ENCODE measurements at regions not wholly inside any gene's neighbourhood (a gene's known extent, or its start where the extent isn't known, plus 50 kb on each side); places are given as distances from the start of the nearest gene placed in this dataset.
"Not testable (repeated sequence)": the region's sequence is repeated elsewhere in the genome, so short reads cannot be mapped to it uniquely, and the experiment has no call there.

DNA sequence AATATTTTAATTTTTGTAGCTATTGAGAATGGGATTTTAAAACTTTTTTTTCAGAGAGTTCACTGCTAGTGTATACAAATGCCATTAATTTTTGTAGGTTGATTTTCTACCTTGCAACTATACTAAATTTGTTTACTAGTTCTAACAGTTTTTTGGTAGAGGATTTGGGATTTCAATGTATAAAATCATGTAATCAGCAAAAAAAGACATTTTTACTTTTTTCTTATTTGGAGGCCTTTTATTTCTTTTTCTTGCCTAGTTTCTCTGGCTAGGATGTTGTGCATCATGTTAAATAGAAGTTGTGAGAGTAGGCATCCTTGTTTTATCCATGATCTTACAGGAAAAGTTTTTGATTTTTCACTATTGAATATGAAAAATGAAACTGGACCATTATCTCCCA lies 602.9 kb upstream of the KIF2B start:
- Mint-ChIP-seq H3K27ac (ENCODE audit: unreplicated experiment) (no peak overlapping the region), H3K4me1 (ENCODE audit: low read depth, unreplicated experiment) (no peaks in the 10 kb centered on the region)
- FAIRE-seq = no peak

GRCh38 chr17:53218723-53219122 lies 604.0 kb upstream of the KIF2B start:
- Histone ChIP-seq H3K4me2 (ENCODE audit: low read length) (no peak overlapping the region), H3K79me2 (ENCODE audit: insufficient read depth, low read length) (no peaks in the 10 kb centered on the region), H3K4me1 (ENCODE audit: insufficient read depth, low read length) (no peaks in the 10 kb centered on the region), H2AFZ (ENCODE audit: low read depth, low read length) (no peak overlapping the region), H3K36me3 (ENCODE audit: insufficient read depth, low read length) (no peaks in the 10 kb centered on the region), H3K9ac (ENCODE audit: low read length) (no peak overlapping the region), H3K9me3 (ENCODE audit: insufficient read depth, low read depth, low read length) (peaks cover 2% of the 10 kb centered on the region), H3K4me3 (ENCODE audit: insufficient read depth, low read depth, low read length) (no peak overlapping the region), H4K20me1 (ENCODE audit: insufficient read depth, low read length) (no peaks in the 10 kb centered on the region), H3K27me3 (ENCODE audit: insufficient read depth, low read length) (no peaks in the 10 kb centered on the region), H3K27ac (ENCODE audit: low read depth, low read length) (no peak overlapping the region)
- TF ChIP-seq EZH2 (IDR thresholded peaks at IDR 0.05; ENCODE audit: insufficient read depth, low read length) = no peak
- no peak for FAIRE-seq
- H3K4me3 Mint-ChIP-seq (ENCODE audit: unreplicated experiment) = no peak overlapping the region
- no peaks in the 10 kb centered on the region for H3K4me1 Mint-ChIP-seq (ENCODE audit: low read depth, unreplicated experiment)
- no peaks in the 10 kb centered on the region for H3K27me3 Mint-ChIP-seq (ENCODE audit: low read depth, unreplicated experiment)
- no peak for DNase-seq (ENCODE audit: low read depth)
- H3K27ac Mint-ChIP-seq (ENCODE audit: unreplicated experiment) = no peak overlapping the region
- H3K36me3 Mint-ChIP-seq (ENCODE audit: low read depth, unreplicated experiment) = no peaks in the 10 kb centered on the region
- no peaks in the 10 kb centered on the region for H3K9me3 Mint-ChIP-seq (ENCODE audit: unreplicated experiment)

More for the DNA sequence above, 602.9 kb upstream of the KIF2B start:
- Histone ChIP-seq H3K9me3 (ENCODE audit: insufficient read depth, low read depth, low read length) (peaks cover 2% of the 10 kb centered on the region), H3K9ac (ENCODE audit: low read length) (no peak overlapping the region), H3K36me3 (ENCODE audit: insufficient read depth, low read length) (no peaks in the 10 kb centered on the region), H4K20me1 (ENCODE audit: insufficient read depth, low read length) (no peaks in the 10 kb centered on the region), H3K79me2 (ENCODE audit: insufficient read depth, low read length) (no peaks in the 10 kb centered on the region), H3K27ac (ENCODE audit: low read depth, low read length) (no peak overlapping the region), H3K4me2 (ENCODE audit: low read length) (no peak overlapping the region), H3K27me3 (ENCODE audit: insufficient read depth, low read length) (no peaks in the 10 kb centered on the region), H3K4me3 (ENCODE audit: insufficient read depth, low read depth, low read length) (no peak overlapping the region), H3K4me1 (ENCODE audit: insufficient read depth, low read length) (no peaks in the 10 kb centered on the region), H2AFZ (ENCODE audit: low read depth, low read length) (no peak overlapping the region)
- DNase-seq (ENCODE audit: low read depth) = no peak
- TF ChIP-seq, protein P1, sequence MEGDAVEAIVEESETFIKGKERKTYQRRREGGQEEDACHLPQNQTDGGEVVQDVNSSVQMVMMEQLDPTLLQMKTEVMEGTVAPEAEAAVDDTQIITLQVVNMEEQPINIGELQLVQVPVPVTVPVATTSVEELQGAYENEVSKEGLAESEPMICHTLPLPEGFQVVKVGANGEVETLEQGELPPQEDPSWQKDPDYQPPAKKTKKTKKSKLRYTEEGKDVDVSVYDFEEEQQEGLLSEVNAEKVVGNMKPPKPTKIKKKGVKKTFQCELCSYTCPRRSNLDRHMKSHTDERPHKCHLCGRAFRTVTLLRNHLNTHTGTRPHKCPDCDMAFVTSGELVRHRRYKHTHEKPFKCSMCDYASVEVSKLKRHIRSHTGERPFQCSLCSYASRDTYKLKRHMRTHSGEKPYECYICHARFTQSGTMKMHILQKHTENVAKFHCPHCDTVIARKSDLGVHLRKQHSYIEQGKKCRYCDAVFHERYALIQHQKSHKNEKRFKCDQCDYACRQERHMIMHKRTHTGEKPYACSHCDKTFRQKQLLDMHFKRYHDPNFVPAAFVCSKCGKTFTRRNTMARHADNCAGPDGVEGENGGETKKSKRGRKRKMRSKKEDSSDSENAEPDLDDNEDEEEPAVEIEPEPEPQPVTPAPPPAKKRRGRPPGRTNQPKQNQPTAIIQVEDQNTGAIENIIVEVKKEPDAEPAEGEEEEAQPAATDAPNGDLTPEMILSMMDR (IDR thresholded peaks at IDR 0.05; ENCODE audit: insufficient read depth, low read depth, low read length) = no peak
- no peak for TF ChIP-seq EZH2 (IDR thresholded peaks at IDR 0.05; ENCODE audit: insufficient read depth, low read length)
- Mint-ChIP-seq H3K27me3 (ENCODE audit: low read depth, unreplicated experiment) (no peaks in the 10 kb centered on the region), H3K4me3 (ENCODE audit: unreplicated experiment) (no peak overlapping the region), H3K36me3 (ENCODE audit: low read depth, unreplicated experiment) (no peaks in the 10 kb centered on the region), H3K9me3 (ENCODE audit: unreplicated experiment) (no peaks in the 10 kb centered on the region)

DNA sequence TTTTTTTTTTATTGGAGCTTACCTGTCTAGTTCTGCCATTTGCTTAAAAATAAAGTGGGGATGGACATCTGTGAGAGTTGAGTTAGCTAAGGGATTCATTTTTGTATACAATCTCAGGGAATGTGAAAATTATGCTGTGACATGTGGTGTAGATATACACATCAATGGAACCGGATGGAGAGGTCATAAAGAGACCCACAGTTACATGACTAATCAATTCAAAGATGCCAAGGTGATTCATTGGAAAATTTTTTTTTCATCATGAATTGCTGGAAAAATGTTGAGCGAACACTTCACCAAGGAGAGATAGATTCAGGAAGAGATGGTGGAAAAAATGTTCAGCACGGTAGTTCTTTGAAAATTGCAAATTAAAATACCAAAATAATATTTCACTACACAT lies 605.4 kb upstream of the KIF2B start:
- H3K4me2 ChIP-seq (ENCODE audit: low read length) = no peak overlapping the region
- H3K36me3 Mint-ChIP-seq (ENCODE audit: low read depth, unreplicated experiment) = no peaks in the 10 kb centered on the region
- no peaks in the 10 kb centered on the region for H3K27me3 Mint-ChIP-seq (ENCODE audit: low read depth, unreplicated experiment)
- peaks cover 2% of the 10 kb centered on the region for H3K9me3 ChIP-seq (ENCODE audit: insufficient read depth, low read depth, low read length)
- no peak overlapping the region for H3K4me3 Mint-ChIP-seq (ENCODE audit: unreplicated experiment)
- TF ChIP-seq, protein P1 (IDR thresholded peaks at IDR 0.05; ENCODE audit: insufficient read depth, low read depth, low read length) = no peak
- TF ChIP-seq EZH2 (IDR thresholded peaks at IDR 0.05; ENCODE audit: insufficient read depth, low read length) = no peak
- H3K79me2 ChIP-seq (ENCODE audit: insufficient read depth, low read length) = no peaks in the 10 kb centered on the region
- H3K27ac ChIP-seq (ENCODE audit: low read depth, low read length) = no peak overlapping the region
- no peak overlapping the region for H3K4me3 ChIP-seq (ENCODE audit: insufficient read depth, low read depth, low read length)
- no peaks in the 10 kb centered on the region for H3K4me1 Mint-ChIP-seq (ENCODE audit: low read depth, unreplicated experiment)
- no peaks in the 10 kb centered on the region for H4K20me1 ChIP-seq (ENCODE audit: insufficient read depth, low read length)
- FAIRE-seq = no peak
- H2AFZ ChIP-seq (ENCODE audit: low read depth, low read length) = no peak overlapping the region
- H3K9ac ChIP-seq (ENCODE audit: low read length) = no peak overlapping the region
- H3K36me3 ChIP-seq (ENCODE audit: insufficient read depth, low read length) = no peaks in the 10 kb centered on the region
- H3K27ac Mint-ChIP-seq (ENCODE audit: unreplicated experiment) = no peak overlapping the region
- no peaks in the 10 kb centered on the region for H3K9me3 Mint-ChIP-seq (ENCODE audit: unreplicated experiment)
- H3K4me1 ChIP-seq (ENCODE audit: insufficient read depth, low read length) = no peaks in the 10 kb centered on the region
- H3K27me3 ChIP-seq (ENCODE audit: insufficient read depth, low read length) = no peaks in the 10 kb centered on the region
- no peak for DNase-seq (ENCODE audit: low read depth)

- H3K4me1 Mint-ChIP-seq (ENCODE audit: low read depth, unreplicated experiment); H4K20me1 ChIP-seq (ENCODE audit: insufficient read depth, low read length); H3K9me3 ChIP-seq (ENCODE audit: insufficient read depth, low read depth, low read length); H2AFZ ChIP-seq (ENCODE audit: low read depth, low read length); H3K4me2 ChIP-seq (ENCODE audit: low read length); H3K9ac ChIP-seq (ENCODE audit: low read length); H3K79me2 ChIP-seq (ENCODE audit: insufficient read depth, low read length); H3K27me3 Mint-ChIP-seq (ENCODE audit: low read depth, unreplicated experiment); H3K9me3 Mint-ChIP-seq (ENCODE audit: unreplicated experiment); H3K36me3 Mint-ChIP-seq (ENCODE audit: low read depth, unreplicated experiment); H3K4me1 ChIP-seq (ENCODE audit: insufficient read depth, low read length); FAIRE-seq; H3K4me3 Mint-ChIP-seq (ENCODE audit: unreplicated experiment); DNase-seq (ENCODE audit: low read depth); H3K27ac Mint-ChIP-seq (ENCODE audit: unreplicated experiment); H3K36me3 ChIP-seq (ENCODE audit: insufficient read depth, low read length); H3K4me3 ChIP-seq (ENCODE audit: insufficient read depth, low read depth, low read length); H3K27ac ChIP-seq (ENCODE audit: low read depth, low read length); H3K27me3 ChIP-seq (ENCODE audit: insufficient read depth, low read length): not testable (repeated sequence)
Measured at GRCh38 chr17:53208935-53209334, 613.8 kb upstream of the KIF2B start.

Data from astrocyte (in vitro differentiated cells and primary cell).